ENCODE measurements at regions not wholly inside any gene's neighbourhood (a gene's known extent, or its start where the extent isn't known, plus 50 kb on each side); places are given as distances from the start of the nearest gene placed in this dataset.

DNA sequence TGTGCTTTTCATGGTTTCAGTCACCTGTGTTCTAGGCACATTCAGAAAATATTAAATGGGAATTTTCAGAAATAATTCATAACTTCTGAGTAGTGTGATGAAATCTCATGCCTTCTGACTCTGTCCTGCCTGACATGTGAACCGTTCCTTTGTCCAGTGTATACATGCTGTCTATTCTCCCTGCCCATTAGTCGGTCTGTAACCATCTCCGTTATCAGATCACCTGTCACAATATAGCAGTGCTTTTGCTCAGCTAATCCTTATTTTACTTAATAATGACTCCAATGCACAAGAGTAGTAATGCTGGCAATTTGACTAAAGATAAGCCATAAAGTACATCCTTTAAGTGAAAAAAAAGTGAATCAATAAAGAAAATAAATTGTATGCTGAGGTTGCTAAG, 597.5 kb downstream of the BRINP3 start:
- H3K27me3 ChIP-seq (ENCODE audit: low read depth): no peaks in the 10 kb centered on the region
- TF ChIP-seq, protein P1, sequence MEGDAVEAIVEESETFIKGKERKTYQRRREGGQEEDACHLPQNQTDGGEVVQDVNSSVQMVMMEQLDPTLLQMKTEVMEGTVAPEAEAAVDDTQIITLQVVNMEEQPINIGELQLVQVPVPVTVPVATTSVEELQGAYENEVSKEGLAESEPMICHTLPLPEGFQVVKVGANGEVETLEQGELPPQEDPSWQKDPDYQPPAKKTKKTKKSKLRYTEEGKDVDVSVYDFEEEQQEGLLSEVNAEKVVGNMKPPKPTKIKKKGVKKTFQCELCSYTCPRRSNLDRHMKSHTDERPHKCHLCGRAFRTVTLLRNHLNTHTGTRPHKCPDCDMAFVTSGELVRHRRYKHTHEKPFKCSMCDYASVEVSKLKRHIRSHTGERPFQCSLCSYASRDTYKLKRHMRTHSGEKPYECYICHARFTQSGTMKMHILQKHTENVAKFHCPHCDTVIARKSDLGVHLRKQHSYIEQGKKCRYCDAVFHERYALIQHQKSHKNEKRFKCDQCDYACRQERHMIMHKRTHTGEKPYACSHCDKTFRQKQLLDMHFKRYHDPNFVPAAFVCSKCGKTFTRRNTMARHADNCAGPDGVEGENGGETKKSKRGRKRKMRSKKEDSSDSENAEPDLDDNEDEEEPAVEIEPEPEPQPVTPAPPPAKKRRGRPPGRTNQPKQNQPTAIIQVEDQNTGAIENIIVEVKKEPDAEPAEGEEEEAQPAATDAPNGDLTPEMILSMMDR (IDR thresholded peaks at IDR 0.05; ENCODE audit: borderline replicate concordance): no peak
- H3K4me1 ChIP-seq: no peaks in the 10 kb centered on the region
- H3K9me3 ChIP-seq (replicated peaks): peaks cover 15% of the 10 kb centered on the region
- DNase-seq: no peak
- H3K27ac ChIP-seq (replicated peaks): no peak overlapping the region
- intact Hi-C loops (cut with micrococcal nuclease): no loop called here
- no peak overlapping the region for H3K4me3 ChIP-seq
- H3K36me3 ChIP-seq: no peaks in the 10 kb centered on the region

GRCh38 chr1:189899686-189900425, 577.8 kb downstream of the BRINP3 start:
- Histone ChIP-seq H3K4me3 (no peak overlapping the region), H3K27me3 (ENCODE audit: low read depth) (no peaks in the 10 kb centered on the region), H3K9me3 (replicated peaks) (no peaks in the 10 kb centered on the region), H3K4me1 (no peaks in the 10 kb centered on the region), H3K36me3 (no peaks in the 10 kb centered on the region), H3K27ac (replicated peaks) (no peak overlapping the region)
- intact Hi-C loops (cut with micrococcal nuclease): no loop called here
- TF ChIP-seq, protein P1 (IDR thresholded peaks at IDR 0.05; ENCODE audit: borderline replicate concordance): no peak
- DNase-seq: no peak

DNA sequence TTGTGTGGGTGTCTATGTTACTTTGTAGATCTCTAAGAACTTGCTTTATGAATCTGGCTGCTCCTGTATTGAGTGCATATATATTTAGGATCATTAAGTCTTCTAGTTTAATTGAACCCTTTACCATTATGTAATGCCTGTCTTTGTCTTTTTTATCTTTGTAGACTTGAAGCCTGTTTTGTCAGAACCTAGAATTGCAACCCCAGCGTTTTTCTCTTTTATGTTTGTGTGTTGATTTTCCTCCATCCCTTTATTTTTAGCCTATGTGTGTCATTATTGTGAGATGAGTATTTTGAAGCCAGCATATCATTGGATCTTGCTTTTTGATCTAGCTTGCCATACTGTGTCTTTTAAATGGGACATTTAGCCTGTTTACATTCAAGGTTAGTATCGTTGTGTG, 573.2 kb downstream of the BRINP3 start:
- Histone ChIP-seq H3K27ac (replicated peaks) (no peak overlapping the region), H3K36me3 (no peaks in the 10 kb centered on the region), H3K27me3 (ENCODE audit: low read depth) (no peaks in the 10 kb centered on the region), H3K4me3 (no peak overlapping the region), H3K9me3 (replicated peaks) (no peaks in the 10 kb centered on the region), H3K4me1 (no peaks in the 10 kb centered on the region)
- DNase-seq: no peak
- TF ChIP-seq, protein P1 (IDR thresholded peaks at IDR 0.05; ENCODE audit: borderline replicate concordance): no peak
- intact Hi-C loops (cut with micrococcal nuclease): no loop called here

DNA sequence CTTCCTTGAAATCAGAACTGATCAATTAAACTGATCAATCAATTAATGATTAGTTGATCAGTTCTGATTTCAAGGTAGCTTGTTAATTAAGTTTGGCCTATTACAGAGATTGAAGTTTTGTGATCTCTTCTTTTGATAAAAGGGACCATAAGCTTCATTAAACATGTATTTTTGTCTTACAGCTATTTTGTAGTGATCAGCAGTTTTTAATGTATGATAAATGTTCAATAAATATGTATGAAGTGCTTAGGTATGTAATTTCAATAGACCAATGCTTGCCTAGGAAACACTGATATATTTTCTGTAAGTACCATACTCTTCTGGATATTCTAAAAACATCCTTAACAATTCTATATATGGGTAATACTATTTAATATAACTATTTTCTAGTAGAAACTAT, 569.6 kb downstream of the BRINP3 start:
- no peaks in the 10 kb centered on the region for H3K36me3 ChIP-seq
- TF ChIP-seq, protein P1 (IDR thresholded peaks at IDR 0.05; ENCODE audit: borderline replicate concordance): no peak

GRCh38 chr1:189921613-189922012, 556.1 kb downstream of the BRINP3 start:
- Histone ChIP-seq H3K4me3 (no peak overlapping the region), H3K36me3 (no peaks in the 10 kb centered on the region), H3K27ac (replicated peaks) (no peak overlapping the region), H3K4me1 (no peaks in the 10 kb centered on the region), H3K27me3 (ENCODE audit: low read depth) (no peaks in the 10 kb centered on the region), H3K9me3 (replicated peaks) (peaks cover 70% of the 10 kb centered on the region)
- DNase-seq: no peak
- TF ChIP-seq, protein P1 (IDR thresholded peaks at IDR 0.05; ENCODE audit: borderline replicate concordance): no peak
- intact Hi-C loops (cut with micrococcal nuclease): no loop called here

More for the DNA sequence above, 569.6 kb downstream of the BRINP3 start:
- Histone ChIP-seq H3K4me3 (no peak overlapping the region), H3K9me3 (replicated peaks) (peaks cover 6% of the 10 kb centered on the region), H3K27ac (replicated peaks) (no peak overlapping the region), H3K4me1 (no peaks in the 10 kb centered on the region), H3K27me3 (ENCODE audit: low read depth) (no peaks in the 10 kb centered on the region)
- DNase-seq: no peak
- intact Hi-C loops (cut with micrococcal nuclease): no loop called here
